Panc1 (cell line): ENCODE measurements at regions not wholly inside any gene's neighbourhood (a gene's known extent, or its start where the extent isn't known, plus 50 kb on each side); places are given as distances from the start of the nearest gene placed in this dataset.

Source experiments
- ATAC-seq: fragments of 200-7000 bp; cut with Tn5 transposase; 2 replicates; pipeline ENCODE4 v1.9.1; 2020; ENCODE audit warnings: mild to moderate bottlenecking, moderate library complexity
- BruUV-seq: library from RNA; stranded (reverse); fragments of 400-500 nt; replicated peaks from 2 replicates; lab custom pipeline; 2021; lab: Mats Ljungman, UMichigan
- CTCF ChIA-PET: fragments of 300-600 bp; sonication (Branson Sonifier 250); formaldehyde crosslinking; loops from one replicate; lab custom pipeline; 2022; ENCODE audit warnings: antibody characterized with exemption; lab: Charles Lee
- POLR2A ChIA-PET: fragments of 300-600 bp; sonication (Branson Sonifier 250); formaldehyde crosslinking; loops from one replicate; lab custom pipeline; 2022; ENCODE audit warnings: antibody characterized with exemption; lab: Charles Lee
- DNase-seq: peaks from one replicate; pipeline ENCODE4 v3.0.0-alpha.2; 2010; ENCODE audit warnings: low read depth, low spot score
- H3K27ac ChIP-seq: 2 replicates; pipeline ENCODE4 v1.5.1; 2011; ENCODE audit warnings: mild to moderate bottlenecking, low read length, inconsistent platforms
- H3K27me3 ChIP-seq: fragments of 200-500 bp; sonication (Bioruptor generic); 2 replicates; pipeline ENCODE4 v1.6.0; 2014; ENCODE audit warnings: low read length, inconsistent platforms; ENCODE audit not compliant: control insufficient read depth, insufficient read depth
- H3K36me3 ChIP-seq: fragments of 200-500 bp; sonication (Bioruptor generic); 2 replicates; pipeline ENCODE4 v1.5.1; 2014; ENCODE audit warnings: inconsistent platforms, mild to moderate bottlenecking, low read length, moderate library complexity; ENCODE audit not compliant: control insufficient read depth, insufficient read depth
- H3K4me1 ChIP-seq: 2 replicates; pipeline ENCODE4 v1.5.1; 2011; ENCODE audit warnings: inconsistent platforms, mild to moderate bottlenecking, low read length, moderate library complexity; ENCODE audit not compliant: control insufficient read depth, insufficient read depth
- H3K4me3 ChIP-seq, 2 experiments: 2 replicates each; pipeline ENCODE4 v1.5.1; 2011 to 2012; ENCODE audit warnings: low read depth in 2 of 2, low read length in 2 of 2, mild to moderate bottlenecking in 2 of 2, inconsistent platforms in 1 of 2, moderate library complexity in 1 of 2
- H3K9me3 ChIP-seq: fragments of 200-500 bp; sonication (Bioruptor generic); 2 replicates; pipeline ENCODE4 v1.5.1; 2014; ENCODE audit warnings: low read depth, mild to moderate bottlenecking, inconsistent platforms, low read length, moderate library complexity; ENCODE audit not compliant: control insufficient read depth, insufficient read depth
- POLR2AphosphoS5 ChIP-seq: IDR thresholded peaks from 2 replicates; pipeline ENCODE4 v1.6.1; 2012; ENCODE audit warnings: mild to moderate bottlenecking, low read depth, low read length, moderate library complexity
- REST ChIP-seq, 2 experiments: IDR thresholded peaks; 2 replicates each; pipeline ENCODE4 v1.6.1; 2011 to 2012; ENCODE audit warnings: low read depth in 2 of 2, control low read depth in 1 of 2, low read length in 1 of 2, mild to moderate bottlenecking in 1 of 2, moderate library complexity in 1 of 2; ENCODE audit not compliant: insufficient read depth in 1 of 2
- SIN3A ChIP-seq: IDR thresholded peaks from 2 replicates; pipeline ENCODE4 v1.6.1; 2012; ENCODE audit warnings: low read depth, mild to moderate bottlenecking, low read length, moderate library complexity, borderline replicate concordance; ENCODE audit not compliant: insufficient read depth
- TCF7L2 ChIP-seq: IDR thresholded peaks from 2 replicates; pipeline ENCODE4 v1.6.1; 2011; ENCODE audit warnings: mild to moderate bottlenecking, low read depth, low read length, inconsistent platforms
- in situ Hi-C: cut with HindIII; loops from 2 replicates; pipeline ENCODE4 v1.10.0; 2016; ENCODE audit warnings: low sequenced_read_pairs, low pct_unique_long_range_greater_than_20kb
- intact Hi-C: fragments of 100-400 bp; cut with micrococcal nuclease; formaldehyde crosslinking; loops from one replicate; pipeline ENCODE4 v1.10.0; 2022; ENCODE audit not compliant: unreplicated experiment
- TF ChIP-seq, protein P1 (sequence below): fragments of 450-650 bp; IDR thresholded peaks from 2 replicates; pipeline ENCODE4 v1.5.1; 2017; ENCODE audit warnings: mild to moderate bottlenecking

- ChIA-PET POLR2A (no interaction called here), CTCF (interaction anchor here (0.6 kb wide), 1 partner anchor 91 kb away, joined by 3 read pairs; no protein-coding TSS in a partner anchor)
- in situ Hi-C loops, result no loop called here
- no peak for TF ChIP-seq POLR2AphosphoS5
- TF ChIP-seq, protein P1, sequence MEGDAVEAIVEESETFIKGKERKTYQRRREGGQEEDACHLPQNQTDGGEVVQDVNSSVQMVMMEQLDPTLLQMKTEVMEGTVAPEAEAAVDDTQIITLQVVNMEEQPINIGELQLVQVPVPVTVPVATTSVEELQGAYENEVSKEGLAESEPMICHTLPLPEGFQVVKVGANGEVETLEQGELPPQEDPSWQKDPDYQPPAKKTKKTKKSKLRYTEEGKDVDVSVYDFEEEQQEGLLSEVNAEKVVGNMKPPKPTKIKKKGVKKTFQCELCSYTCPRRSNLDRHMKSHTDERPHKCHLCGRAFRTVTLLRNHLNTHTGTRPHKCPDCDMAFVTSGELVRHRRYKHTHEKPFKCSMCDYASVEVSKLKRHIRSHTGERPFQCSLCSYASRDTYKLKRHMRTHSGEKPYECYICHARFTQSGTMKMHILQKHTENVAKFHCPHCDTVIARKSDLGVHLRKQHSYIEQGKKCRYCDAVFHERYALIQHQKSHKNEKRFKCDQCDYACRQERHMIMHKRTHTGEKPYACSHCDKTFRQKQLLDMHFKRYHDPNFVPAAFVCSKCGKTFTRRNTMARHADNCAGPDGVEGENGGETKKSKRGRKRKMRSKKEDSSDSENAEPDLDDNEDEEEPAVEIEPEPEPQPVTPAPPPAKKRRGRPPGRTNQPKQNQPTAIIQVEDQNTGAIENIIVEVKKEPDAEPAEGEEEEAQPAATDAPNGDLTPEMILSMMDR, result no peak
- no peak for TF ChIP-seq SIN3A
- TF ChIP-seq REST (IDR thresholded peaks at IDR 0.05; ENCODE audit: insufficient read depth in 1 of 2, low read depth in 2 of 2, low read length in 1 of 2), result no peak
- no peak for TF ChIP-seq TCF7L2
- no peaks in the 10 kb centered on the region for H3K36me3 ChIP-seq
- H3K4me3 ChIP-seq, result no peak overlapping the region
- H3K4me1 ChIP-seq, result no peaks in the 10 kb centered on the region
- intact Hi-C loops, result no loop called here
- no peak for DNase-seq
- no peak for ATAC-seq
- no peaks in the 10 kb centered on the region for H3K27me3 ChIP-seq
- BruUV-seq, result no TSS peak
- H3K27ac ChIP-seq, result no peak overlapping the region
- H3K9me3 ChIP-seq, result no peaks in the 10 kb centered on the region
These were observed 842.5 kb downstream of the REEP3 start for GRCh38 chr10:64363687-64364086.

DNA sequence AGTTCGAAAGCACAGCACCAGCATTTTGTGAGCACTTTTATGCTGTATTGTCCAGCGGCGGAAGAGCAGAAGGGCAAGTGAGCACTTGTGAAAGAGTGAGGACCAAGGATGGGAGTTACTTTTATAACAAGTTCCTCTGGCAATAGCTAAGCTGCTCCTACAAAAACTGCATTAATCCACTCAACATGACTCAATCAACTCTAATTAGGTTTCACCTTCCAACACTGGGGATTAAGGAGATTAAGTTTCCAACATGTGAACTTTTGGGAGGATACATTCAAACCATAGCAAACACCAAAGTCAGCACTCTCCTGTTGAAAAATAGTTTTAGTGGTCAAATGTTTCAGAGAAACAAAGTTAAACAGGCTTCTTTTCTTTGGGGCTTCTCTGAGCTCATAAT is 844.5 kb downstream of the REEP3 start:
- CTCF ChIA-PET, result no interaction called here
- no peak overlapping the region for H3K4me3 ChIP-seq
- in situ Hi-C loops (no loop called here), intact Hi-C loops (no loop called here)
- ATAC-seq, result no peak
- no peaks in the 10 kb centered on the region for H3K4me1 ChIP-seq
- TF ChIP-seq, protein P1, result no peak
- TF ChIP-seq TCF7L2, result no peak
- no peak for TF ChIP-seq SIN3A
- no peak for TF ChIP-seq REST (IDR thresholded peaks at IDR 0.05; ENCODE audit: insufficient read depth in 1 of 2, low read depth in 2 of 2, low read length in 1 of 2)
- TF ChIP-seq POLR2AphosphoS5, result no peak
- H3K27ac ChIP-seq, result no peak overlapping the region
- BruUV-seq, result no TSS peak
- H3K27me3 ChIP-seq, result no peaks in the 10 kb centered on the region
- POLR2A ChIA-PET, result no interaction called here
- no peaks in the 10 kb centered on the region for H3K9me3 ChIP-seq
- no peak for DNase-seq
- H3K36me3 ChIP-seq, result no peaks in the 10 kb centered on the region
